HG02973 (cell line): ENCODE measurements at regions not wholly inside any gene's neighbourhood (a gene's known extent, or its start where the extent isn't known, plus 50 kb on each side); places are given as distances from the start of the nearest gene placed in this dataset.

ENCODE experiments used
- ATAC-seq: cut with Tn5 transposase; IDR thresholded peaks from one replicate; pipeline ENCODE4 v1.9.1; 2021; ENCODE audit warnings: moderate library complexity; ENCODE audit not compliant: unreplicated experiment

DNA sequence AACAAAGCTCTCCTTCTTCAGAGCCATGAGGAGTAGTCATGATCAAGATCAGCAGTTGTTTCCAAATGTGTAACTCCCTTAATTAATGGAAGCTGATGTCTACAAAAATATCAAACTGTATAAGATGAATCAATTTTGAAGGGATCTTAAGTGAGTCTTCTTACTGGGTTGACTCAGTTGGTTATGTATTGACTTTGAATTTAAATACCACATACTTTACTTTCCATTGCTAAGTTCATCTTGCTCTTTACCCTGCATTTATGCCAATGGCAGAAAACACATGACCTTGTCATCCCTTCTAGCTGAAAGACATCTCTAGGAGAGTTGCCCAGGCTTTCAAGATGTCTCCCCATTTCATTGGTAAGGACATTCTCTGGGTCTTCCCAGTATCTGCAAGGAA, 123.2 kb upstream of the STMND1 start:
- no peak for ATAC-seq

DNA sequence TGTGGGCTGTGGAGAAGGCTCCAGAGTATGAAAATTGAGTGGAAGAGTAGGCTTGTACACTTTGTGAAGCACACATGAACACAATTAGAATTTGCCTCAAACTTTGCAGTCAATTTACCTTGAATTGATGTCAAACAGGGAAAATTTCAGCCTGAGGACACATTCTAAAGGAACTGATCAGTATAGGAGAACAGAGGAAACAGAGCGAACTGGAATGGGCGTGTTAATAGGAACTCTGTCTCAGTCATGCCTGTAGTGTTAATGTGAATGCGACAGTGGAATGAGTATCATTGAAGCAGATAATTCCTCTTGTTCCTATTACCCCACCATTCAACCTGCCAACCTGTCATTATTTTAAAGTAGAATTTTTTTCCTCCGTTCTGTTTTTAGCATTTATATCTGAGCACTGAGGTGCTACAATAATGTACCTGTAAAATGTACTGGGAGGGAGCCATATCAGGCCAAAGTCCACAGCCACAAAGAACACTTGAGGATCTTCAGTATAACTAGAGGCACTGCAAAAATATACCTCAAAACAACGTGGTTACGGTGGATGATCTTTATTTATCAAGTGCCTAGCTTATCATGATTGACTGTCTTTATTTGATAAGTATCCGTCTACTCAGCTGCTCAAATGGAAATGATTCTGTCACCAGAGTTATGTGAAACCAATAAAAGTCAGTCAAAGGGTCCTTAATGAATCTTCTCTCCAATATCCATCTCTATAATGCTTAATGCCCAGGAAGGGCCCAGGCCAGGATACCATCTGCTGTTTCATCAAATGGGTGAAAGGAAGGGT, 125.3 kb upstream of the STMND1 start:
- no peak for ATAC-seq

DNA sequence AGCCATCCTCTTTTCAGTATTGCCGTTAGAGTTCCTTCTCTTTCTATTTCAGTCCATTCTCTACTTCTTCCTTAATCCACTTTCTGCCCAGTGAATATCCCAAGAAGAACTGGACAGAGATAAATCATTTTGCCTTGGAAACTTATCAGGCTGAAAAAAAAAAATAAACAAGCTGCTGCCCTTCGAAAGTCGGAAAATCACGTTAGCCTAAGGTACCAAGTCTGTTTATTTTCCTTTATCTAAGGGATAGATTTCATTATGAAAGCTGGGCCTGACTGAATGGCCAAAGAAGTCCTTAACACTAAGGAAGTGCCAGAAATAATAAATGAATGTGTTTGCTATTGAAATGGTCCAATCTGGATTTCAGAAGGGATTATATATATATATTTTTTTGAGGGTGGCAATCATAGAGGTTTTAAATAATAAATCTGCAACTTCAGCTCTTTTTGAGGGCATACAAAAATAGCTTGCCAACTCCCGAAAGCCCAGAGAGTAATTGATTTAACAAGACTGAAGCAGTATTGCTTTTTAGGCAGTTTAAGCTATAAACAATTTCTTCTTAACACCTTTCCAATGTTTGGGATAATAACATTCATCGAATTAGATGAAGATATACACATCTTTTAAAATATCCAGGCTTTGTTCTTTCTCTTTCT, 127.0 kb upstream of the STMND1 start:
- no peak for ATAC-seq

DNA sequence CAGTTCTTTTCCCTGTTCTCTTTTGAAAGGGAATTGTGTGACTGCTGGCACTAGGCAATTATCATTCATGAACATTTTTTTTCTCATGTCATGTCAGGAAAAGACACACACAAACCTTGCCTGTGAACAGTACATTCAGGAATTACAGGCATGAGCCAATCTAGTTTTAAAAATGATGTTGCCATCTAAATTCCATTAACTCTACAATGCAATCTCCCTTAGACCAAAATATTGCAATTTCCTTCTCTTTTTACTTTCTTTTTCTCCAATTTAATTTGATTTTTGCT, 127.5 kb upstream of the STMND1 start:
- ATAC-seq: no peak

DNA sequence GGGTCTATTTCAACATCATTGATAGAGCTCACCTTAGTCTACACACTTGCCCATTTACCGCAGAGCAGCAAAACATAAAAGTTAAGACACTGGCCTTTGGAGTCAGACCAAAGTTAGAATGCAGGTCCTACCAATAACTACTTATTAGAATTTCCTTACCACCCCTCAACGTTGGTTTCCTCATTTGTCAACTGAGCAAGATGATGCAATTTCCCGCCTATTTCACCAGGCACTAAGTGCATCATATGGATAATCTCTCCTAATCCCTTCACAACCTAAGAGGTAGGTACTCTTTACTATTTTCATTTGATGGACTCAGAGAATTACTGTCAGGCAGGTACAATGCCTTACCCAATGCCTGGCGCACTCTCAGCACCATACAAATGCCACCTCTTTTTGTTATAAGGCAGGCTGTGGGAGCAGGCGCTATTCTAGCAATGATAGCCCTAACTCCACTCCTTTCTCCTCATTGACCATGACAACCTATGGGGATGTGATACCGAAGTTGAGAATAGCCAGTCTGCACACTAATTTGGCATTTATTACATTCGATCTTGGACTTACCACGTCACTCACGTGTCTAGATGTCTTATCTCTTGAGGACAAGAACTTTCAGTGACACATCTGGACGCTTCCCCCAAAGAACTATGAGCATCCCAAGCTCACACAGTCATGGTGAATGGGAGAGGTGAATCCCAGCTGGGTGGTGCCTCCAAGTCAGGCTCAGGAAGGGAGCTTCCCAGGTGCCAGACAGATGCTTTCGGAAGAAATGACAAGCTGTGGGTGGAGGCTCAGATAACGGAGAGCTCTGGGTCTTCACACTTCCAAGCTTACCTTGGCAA, 128.1 kb upstream of the STMND1 start:
- no peak for ATAC-seq

DNA sequence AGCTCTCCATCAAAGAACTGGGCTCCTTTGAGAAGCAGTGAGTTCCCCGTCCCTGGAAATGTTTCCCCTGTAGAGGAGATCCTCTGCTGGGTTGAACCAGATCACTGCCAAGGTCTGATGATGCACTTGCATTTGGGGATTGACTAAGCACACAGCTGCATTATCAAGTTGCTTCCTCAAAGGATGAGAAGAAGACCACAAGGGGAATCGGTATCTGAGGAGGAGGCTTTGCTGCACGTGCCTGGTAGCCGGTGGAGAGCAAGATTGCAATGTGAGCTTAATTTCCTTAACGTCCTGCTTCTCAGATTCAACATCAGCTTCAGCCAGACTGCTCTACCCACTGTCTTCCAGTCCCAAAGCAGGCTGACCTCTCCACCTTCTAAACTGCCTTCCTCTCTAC, 128.8 kb upstream of the STMND1 start:
- no peak for ATAC-seq

DNA sequence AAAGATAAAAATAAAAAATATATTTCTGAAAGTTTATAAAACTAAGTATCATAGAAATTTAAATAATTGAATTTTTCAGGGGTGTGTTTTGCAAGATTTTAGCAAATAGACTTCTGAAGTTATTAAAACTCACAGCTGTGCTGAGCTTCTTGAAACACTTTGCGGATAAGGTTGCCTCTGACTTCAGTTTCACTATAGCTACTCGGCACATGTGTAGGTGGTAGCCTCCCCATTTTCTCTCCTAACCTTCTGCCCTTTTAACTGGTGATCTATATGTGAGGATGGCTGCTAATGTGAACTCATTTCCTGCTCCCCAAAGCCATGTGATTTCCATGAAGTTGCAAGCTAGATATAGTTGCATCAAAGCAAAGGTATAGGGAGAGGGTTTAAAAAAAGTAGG, 129.3 kb upstream of the STMND1 start:
- no peak for ATAC-seq

DNA sequence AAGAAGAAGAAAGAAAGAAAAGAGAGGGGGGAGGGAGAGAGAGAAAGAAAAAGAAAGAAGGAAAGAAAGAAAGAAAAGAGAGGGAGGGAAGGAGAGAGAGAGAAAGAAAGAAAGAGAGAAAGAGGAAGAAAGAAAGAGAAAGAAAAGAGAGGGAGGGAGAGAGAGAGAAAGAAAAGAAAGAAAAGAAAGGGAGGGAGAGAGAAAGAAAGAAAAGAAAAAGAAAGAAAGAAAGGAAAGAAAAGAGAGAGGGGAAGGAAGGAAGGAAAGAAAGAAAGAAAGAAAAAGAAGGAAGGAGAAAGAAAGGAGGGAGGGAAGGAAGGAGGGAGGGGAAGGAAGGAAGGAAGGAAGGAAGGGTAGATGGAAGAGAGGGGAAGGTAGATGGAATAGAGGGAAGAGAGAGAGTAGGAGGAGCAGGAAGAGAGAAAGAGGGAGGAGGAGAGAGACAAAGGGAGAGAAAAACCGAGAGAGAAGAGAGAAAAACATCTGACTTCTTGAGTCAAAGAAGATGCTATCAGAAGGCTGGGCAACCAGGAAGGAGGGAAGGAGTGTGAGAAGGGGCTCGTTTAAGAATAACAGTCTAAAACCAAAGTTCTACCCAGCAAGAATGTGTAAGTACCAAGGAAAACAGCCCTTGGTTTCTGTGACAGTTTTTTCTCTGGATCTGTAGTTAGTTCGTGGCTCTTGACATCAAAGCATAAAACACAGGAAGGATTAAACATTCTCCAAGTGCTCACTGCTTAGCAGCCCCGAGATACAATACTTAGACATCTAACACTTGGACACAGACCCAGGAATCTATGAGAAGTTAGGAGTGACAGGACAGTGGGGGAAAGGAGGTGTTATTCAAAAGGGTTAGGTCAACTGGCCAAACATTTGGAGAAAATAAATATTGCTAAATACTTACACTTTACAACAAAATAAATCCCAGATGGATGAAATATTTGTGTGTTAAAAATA, 131.9 kb upstream of the STMND1 start:
- no peak for ATAC-seq

DNA sequence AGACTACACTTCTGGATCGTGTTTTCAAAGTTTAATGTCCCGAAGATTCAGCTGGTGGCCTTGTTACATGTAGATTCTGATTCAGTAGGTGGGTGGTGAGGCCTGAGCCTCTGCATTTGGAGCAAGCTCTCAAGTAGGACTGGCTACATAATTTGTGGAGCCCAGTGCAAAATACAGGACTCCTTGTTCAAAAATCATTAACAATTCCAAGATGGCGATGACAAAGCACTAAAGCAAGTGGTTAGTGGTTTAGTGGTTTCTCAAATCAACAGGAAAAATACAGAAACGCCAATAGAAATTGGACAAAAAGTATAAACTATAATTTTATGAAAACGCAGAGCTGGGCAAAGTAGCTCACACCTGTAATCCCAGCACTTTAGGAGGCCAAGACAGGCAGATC, 133.7 kb upstream of the STMND1 start:
- no peak for ATAC-seq

DNA sequence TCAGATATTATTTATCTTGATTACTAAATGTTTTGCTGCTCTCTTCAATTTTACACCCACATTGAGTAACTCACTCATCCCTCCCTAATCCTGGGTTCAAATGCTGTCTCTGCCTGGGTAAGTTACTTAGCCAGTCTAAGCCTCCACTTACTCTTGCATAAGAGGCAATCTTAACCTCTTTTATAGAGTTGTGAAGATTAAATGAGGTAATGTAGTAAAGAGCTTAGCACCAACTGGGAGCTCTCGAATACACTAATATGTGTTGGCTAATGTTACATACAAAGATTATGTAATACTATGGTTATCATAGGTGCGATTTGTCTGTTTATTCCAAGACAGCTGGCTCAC, 134.4 kb upstream of the STMND1 start:
- no peak for ATAC-seq

DNA sequence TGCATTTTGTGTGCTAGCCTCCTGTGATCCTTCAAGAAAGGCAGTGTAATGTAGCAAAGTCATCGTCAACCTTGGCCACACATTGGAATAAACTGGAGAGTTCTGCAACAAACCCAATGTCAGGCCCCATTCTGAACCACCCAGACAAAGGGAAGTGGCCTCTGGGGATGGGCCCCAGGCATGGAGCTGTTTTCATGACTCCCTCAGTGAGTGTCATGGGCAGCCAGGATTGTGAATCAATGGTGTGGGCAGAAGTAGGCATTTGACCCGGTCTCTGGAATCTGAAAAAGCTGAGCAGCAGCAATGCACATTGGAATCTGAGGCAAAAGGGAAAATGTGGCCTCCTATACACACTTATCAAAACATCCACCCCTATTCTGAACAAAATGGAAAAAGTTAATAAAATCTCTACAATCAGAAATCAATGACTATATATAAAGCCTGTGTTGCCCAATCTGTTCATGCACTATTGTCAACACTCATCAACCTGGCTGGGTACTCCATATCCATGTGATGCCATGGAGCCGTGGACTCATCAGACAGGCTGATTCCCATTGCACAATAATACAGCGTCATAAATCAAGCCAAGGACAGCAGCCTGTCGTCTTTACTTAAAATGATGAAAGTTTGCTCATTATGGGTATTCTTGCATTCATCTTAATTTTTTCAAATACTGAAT, 134.9 kb upstream of the STMND1 start:
- ATAC-seq: no peak

DNA sequence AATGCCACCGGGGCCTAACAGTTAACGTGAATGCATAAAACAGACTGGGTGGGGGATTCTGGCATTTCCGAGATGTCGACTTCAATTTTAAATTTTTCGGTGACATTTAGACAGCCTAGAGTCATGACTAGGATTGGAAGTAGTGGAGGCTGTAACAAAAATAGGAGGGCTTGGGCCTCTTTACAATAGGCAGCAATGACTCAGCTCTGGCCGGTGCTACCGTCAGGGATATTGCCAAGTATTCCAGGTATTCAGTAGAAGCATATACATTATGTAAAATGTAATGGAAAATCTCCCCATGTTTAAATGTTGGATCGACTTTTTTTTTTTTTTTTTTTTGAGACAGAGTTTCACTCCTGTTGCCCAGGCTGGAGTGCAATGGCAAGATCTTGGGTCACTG, 136.2 kb upstream of the STMND1 start:
- no peak for ATAC-seq

DNA sequence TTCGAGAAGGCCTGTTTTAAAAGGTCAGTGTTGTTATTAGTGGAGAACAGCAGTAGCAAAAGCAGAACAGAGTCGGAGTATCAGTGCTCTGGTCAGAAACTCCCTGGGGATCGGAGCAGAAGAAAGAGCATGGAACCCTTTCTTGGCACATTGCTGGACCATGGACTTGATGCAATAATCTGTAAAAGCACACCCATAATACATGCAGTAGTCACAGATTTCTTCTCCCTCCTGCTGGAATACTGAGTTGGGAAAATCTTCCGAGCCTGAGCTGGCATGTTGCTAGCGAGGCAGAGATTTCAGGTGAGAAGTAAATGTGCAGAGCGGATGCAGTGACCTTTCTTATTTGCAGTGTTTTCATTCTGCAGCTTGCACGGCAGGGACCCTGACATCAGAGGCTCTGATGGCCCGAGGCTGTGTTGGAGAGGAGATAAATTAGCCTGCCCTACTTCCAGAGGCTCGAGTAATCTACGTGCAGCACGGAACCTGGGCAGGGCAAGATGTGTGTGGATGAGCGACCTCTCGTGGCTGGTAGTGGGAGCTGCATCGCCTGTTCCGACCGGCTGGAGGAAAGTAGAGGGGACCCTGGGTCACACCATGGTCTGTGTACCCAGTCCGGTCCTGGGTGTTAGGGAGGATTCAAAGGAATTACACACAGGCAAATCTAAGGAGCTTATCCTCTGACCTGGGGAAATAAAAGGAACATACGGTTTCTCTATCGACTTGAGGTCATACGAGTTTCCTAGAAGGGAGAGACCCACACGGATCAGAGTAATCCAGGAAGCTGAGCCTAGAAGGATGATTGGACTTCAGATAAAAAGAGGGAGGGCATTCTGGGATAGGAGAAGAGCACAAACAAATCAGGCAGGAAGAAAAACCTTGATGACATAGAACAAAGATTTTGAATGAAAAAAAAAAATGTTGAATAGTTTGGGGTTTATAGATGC, 137.0 kb upstream of the STMND1 start:
- peak; percentile 93 for ATAC-seq

DNA sequence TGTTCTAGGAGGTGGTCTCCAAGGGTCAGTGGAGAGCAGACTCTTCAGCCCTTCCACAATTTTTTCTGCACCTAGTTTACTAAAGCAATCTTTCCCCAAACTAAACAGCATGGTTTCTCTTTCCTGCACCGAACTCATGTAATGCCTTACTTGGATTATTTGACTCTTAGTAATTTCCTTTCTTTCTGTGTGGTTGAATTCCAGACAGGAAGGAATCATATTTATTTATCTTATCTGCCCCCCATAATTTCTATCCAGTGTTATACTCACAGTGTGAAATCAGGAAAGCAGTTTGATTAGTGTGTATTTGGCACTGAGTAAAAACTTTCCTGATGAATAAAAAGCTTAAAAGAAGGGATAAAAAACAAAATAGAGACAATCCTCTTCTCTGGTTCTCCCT, 140.3 kb upstream of the STMND1 start:
- no peak for ATAC-seq

DNA sequence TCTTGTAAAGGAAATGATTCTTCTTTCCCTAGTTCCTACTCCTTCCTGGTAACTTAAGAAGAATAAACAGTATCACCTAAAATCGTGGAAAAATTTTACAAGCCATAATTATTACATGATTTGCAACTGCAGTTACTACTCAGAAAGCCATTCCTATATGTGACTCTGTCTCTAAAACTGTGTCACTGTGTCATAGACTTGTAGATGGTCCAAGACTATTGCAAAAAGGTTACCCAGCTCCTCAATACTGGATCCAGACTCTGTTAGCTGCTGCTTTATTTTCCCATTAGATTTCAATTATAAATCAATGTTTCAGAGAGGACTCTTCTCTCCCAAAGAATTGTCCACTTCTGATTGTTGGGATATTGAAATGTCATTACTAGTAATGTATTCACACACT, 142.1 kb upstream of the STMND1 start:
- no peak for ATAC-seq

DNA sequence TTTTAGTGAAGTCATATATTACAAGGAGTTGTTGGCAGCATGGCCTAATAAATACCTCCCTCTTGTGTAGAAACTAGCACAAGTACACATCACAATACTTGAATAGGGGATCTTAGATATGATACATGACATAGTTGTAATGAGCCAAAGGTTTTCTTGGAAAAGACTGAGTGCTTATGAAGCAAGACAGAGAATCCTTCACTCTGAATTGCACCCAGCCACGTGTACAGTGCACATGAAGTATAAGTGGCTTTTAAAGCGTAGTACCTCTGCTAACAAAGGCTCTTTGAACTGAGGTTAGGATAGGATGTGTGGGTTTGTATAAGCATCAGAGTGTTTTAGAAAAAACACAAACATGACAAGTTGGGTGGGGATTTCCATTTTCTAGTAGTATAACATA, 145.5 kb upstream of the STMND1 start:
- ATAC-seq: no peak

DNA sequence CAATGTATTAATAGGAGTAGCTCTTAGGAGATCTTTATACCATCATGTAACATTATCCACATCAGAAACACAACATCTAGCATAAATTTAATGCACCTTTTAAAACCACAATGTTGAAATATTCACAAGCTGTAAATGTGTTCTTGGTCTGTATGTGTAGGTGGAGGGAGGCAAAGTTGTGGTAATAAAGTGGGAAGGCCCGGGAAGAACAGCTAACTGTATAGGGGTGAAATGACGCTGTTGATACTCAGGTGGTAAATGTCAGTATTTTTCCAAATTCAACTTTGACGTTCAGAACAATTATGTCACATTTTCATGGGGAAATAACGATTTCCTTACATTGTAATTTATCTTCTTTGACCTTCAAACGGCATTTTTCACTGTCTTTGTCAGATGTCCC, 146.0 kb upstream of the STMND1 start:
- ATAC-seq: no peak

DNA sequence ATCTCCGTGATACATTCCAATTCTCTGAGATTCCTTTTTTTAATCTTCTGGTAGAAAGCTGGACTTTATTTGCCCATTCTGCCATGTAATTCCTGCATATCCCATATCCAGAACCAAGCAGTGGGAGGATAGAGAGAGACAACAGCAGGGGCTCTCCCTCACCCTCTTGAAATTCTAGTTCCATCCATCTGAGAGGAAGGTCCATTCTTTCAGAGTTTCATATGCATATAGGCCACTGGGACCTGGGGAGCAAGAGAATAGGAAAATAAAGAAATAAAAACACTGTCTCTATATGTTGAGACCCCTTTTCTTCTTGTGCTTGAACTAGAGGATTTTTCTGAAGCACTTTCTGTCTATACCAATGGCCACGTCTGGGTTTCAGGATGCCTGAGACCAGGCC, 147.9 kb upstream of the STMND1 start:
- ATAC-seq: no peak

DNA sequence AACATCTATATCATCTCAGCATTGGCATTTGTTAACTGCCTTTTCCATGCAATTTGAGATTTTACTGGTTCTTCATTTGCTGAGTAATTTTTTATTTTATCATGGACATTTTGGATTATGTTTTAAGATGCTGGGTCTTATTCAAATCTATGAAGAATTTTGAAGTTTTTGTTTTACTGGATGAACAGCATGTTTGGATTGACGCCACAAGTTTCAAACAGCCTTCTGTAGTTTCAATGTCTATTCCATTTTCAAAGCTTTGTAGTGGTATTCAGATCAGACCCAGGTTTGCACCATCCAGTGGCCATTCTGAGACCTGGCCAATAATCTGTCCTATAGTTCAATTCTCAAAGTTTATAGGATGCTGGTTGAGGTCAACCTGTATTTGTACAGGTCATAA, 148.4 kb upstream of the STMND1 start:
- no peak for ATAC-seq
